GM12874 (cell line): ENCODE measurements at regions not wholly inside any gene's neighbourhood (a gene's known extent, or its start where the extent isn't known, plus 50 kb on each side); places are given as distances from the start of the nearest gene placed in this dataset.

Experiments used
- TF ChIP-seq, protein P1 (sequence below): IDR thresholded peaks from 2 replicates; pipeline ENCODE4 v1.5.1; 2011; ENCODE audit warnings: low read depth, mild to moderate bottlenecking, control low read depth, low read length, moderate library complexity; ENCODE audit not compliant: insufficient read depth

DNA sequence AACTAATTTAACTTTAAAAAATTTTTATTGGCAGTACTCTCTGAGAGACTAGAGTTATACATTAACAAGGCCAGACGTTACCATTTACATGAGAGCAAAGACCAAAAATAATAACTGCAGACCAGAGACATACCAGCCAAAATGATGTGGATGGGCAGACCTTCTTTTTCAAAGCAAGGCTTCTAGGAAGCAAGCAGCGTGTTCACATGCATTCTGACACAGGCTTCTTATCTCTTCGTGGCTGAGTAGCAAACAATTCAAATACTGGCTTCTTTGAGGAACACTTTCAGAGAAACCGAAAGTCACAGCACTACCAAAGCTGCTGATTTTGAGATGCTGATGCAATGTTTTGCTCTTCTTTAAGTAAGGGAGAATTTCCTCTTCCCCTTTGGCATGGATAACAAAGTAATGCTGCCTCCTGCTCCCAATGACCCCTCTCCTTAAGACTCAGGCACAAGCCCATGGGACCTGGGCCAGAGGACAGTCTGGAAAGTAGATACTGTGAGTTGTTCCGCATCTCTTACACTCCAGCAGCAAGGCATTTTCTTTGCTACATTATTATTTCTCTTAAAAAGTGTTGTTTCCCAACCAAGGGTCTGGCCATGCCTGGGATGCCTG lies 181.9 kb downstream of the MREG start:
- TF ChIP-seq, protein P1, sequence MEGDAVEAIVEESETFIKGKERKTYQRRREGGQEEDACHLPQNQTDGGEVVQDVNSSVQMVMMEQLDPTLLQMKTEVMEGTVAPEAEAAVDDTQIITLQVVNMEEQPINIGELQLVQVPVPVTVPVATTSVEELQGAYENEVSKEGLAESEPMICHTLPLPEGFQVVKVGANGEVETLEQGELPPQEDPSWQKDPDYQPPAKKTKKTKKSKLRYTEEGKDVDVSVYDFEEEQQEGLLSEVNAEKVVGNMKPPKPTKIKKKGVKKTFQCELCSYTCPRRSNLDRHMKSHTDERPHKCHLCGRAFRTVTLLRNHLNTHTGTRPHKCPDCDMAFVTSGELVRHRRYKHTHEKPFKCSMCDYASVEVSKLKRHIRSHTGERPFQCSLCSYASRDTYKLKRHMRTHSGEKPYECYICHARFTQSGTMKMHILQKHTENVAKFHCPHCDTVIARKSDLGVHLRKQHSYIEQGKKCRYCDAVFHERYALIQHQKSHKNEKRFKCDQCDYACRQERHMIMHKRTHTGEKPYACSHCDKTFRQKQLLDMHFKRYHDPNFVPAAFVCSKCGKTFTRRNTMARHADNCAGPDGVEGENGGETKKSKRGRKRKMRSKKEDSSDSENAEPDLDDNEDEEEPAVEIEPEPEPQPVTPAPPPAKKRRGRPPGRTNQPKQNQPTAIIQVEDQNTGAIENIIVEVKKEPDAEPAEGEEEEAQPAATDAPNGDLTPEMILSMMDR: no peak

DNA sequence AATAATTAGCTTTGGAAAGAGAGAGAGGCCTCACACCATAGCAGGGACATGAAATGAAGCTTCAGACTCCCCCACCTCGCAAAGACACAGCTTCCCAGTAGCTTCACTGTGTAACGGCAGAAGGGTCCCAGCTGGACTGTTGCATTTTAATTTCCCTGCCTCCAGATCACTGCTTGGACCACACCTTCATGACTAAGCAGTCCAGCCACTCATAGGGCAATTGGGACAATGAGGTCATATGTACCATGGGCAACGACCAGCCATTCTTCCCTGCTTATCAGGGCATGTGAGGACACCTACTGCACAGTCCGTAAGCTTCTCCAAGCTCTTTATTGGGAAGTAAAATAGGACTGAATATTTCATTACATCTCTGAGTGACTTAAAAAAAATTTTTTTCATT lies 183.0 kb downstream of the MREG start:
- TF ChIP-seq, protein P1: no peak

DNA sequence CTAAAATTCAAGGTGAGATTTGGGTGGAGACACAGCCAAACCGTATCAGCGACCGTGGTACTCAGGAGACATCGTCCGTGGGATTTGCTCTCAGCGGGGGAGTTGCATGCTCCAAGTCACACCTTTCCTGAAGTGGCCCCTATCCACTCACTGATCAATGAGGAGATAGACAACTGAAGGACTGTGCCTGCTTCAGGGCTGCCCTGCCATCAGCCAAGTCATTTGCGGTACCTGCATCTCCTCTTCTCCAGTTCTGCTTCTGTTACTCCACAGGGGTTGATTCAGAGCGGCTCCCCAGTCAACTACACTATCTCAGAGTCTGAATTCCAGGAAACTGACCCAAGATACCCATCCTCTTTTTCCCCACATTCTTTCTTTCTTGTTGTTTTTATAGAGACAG lies 184.1 kb downstream of the MREG start:
- TF ChIP-seq, protein P1: no peak

DNA sequence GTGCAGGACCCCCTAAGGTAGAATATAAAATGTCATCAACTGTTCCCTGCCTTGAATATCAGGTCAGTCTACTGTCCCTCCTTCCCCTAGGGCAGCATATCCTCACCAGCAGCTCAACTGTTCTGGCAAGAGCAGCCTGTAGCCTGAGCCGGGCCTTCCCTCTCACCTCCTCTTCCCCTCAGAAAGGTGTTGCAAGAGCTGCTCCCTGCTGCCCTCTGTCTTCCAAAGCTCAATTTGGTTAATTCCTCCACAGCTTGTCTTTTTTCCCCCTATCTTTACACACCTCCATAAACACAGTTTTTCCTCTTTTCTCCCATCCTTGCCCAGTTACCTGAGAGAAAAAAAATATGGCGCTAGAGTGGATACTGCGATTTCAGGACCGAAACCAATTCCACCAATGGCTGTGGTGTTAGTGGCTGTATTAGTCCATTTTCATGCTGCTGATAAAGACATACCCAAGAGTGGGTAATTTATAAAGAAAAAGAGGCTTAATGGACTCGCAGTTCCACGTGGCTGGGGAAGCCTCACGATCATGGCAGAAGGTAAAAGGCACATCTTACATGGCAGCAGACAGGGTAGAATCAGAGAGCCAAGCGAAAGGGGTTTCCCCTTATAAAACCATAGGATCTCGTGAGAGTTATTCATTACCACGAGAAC lies 184.7 kb downstream of the MREG start:
- TF ChIP-seq, protein P1: peak; percentile 59

DNA sequence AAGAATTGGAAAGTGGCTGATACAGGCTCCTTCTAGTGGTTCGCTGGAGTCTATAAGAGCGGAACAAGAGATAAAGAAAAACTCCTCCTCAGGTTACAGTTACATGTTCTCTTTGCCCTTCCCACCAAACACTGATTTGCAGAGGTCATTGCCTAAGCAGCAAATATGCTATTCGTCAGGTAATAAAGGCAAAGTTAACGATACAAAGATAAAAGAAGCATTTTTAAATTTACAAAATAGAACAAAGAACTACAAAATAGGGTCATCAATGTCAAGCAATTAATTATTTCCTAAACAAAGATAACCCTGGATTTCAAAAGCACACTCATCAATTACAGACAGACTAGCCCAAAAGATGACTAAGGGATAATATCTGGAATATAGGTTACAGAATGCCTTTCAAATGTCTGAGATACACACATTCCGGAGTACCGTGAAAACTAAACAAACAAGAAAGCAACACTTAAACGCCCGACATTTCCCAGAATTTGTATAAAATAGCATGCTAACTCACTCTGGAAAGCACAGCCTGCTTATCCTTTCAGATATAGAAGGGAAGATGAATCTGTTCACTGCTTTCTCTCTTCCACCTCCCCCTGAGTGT lies 186.4 kb downstream of the MREG start:
- TF ChIP-seq, protein P1: no peak

DNA sequence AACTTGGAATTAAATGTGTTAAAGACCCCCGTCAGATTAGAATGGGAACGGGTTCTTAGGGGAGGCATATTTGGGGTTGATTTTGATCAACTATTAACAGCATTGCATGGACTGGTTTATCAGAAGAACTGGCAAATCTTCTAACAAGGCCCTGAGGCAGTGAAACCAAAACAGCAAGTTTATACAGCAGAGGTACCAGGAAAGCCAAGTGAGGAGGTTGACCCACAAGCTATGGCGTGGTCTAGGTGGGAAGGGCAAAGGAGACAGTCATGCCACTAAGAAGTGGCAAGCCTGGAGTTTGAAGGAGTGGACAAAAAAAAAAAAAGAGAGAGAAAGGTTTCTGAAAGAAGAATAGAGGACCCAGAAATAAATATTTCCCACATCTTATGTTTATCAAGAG lies 187.0 kb downstream of the MREG start:
- TF ChIP-seq, protein P1: no peak

DNA sequence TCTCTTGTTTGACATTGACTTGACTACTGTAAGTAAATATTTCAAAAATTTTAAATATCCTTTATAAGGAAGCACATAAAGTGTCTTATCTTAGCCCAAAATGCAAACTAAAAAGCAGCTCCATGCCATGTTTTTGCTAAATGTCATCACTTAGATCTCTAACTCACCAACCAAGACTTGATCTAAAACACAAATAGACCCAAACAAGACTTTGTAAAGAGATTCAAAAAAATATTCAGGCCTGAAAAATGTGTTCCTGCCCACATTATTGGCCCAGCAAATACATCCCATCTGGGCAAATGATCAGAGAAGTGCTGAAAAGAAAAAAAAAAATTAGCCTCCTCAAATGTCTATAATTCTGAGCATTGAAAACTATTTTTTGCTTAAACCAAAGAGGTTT lies 187.6 kb downstream of the MREG start:
- TF ChIP-seq, protein P1: no peak
